Body of pancreas (tissue), 4 donors: ENCODE measurements at regions not wholly inside any gene's neighbourhood (a gene's known extent, or its start where the extent isn't known, plus 50 kb on each side); places are given as distances from the start of the nearest gene placed in this dataset.

ENCODE experiments used
- ATAC-seq: fragments of 150-250 bp; one replicate; pipeline ENCODE4 v1.9.1; 2016
- DNase-seq, 4 donors: peaks; one replicate each; pipeline ENCODE4 v3.0.0-alpha.2; 2019
- H3K27ac ChIP-seq, 4 donors: fragments of 200-600 bp; sonication (generic); 1 replicate in 3 of 4; 2 replicates in 1 of 4; pipeline versions ENCODE4 v1.5.1 to v1.6.1; 2016 to 2019; ENCODE audit warnings: mild to moderate bottlenecking in 1 of 4, mixed read lengths in 1 of 4, moderate library complexity in 1 of 4
- H3K27me3 ChIP-seq, 2 donors: fragments of 200-600 bp; sonication (generic); one replicate each; pipeline ENCODE4 v1.6.0; 2016; ENCODE audit warnings: mild to moderate bottlenecking in 1 of 2
- H3K36me3 ChIP-seq, 2 donors: fragments of 200-600 bp; sonication (generic); replicated peaks in 1 of 2; 2 replicates each; pipeline ENCODE4 v1.5.1; 2016; ENCODE audit warnings: low read depth in 2 of 2; ENCODE audit not compliant: insufficient read depth in 1 of 2
- H3K4me1 ChIP-seq: fragments of 200-600 bp; sonication (generic); one replicate; pipeline ENCODE4 v1.6.0; 2016
- H3K4me3 ChIP-seq, 2 donors: fragments of 200-600 bp; sonication (generic); 1 replicate in 1 of 2; 2 replicates in 1 of 2; pipeline ENCODE4 v1.5.1; 2016 to 2019
- H3K9me3 ChIP-seq, 3 donors: fragments of 200-600 bp; sonication (generic); 1 replicate in 2 of 3; 2 replicates in 1 of 3; pipeline ENCODE4 v1.5.1; 2016
- CTCF ChIP-seq, 7 experiments: fragments of 450-650 bp in 4 of 7; fragments of 200-600 bp in 3 of 7; sonication (generic) in 3 of 7; IDR thresholded peaks; one replicate each; pipeline ENCODE4 v1.5.1; 2016 to 2019; ENCODE audit warnings: antibody characterized with exemption in 7 of 7
- POLR2A ChIP-seq, 3 donors: fragments of 450-650 bp; IDR thresholded peaks; one replicate each; pipeline ENCODE4 v1.6.1; 2016; ENCODE audit warnings: antibody characterized with exemption in 3 of 3, mild to moderate bottlenecking in 2 of 3
- WGBS, 2 donors: methylation state at CpG; one replicate each; pipeline ENCODE4 v1.1.5; 2017; 5-methylcytosine and 5-hydroxymethylcytosine counted together
- intact Hi-C: fragments of 100-400 bp; cut with DNase I; formaldehyde crosslinking; loops from one replicate; pipeline ENCODE4 v1.15.1; 2023

DNA sequence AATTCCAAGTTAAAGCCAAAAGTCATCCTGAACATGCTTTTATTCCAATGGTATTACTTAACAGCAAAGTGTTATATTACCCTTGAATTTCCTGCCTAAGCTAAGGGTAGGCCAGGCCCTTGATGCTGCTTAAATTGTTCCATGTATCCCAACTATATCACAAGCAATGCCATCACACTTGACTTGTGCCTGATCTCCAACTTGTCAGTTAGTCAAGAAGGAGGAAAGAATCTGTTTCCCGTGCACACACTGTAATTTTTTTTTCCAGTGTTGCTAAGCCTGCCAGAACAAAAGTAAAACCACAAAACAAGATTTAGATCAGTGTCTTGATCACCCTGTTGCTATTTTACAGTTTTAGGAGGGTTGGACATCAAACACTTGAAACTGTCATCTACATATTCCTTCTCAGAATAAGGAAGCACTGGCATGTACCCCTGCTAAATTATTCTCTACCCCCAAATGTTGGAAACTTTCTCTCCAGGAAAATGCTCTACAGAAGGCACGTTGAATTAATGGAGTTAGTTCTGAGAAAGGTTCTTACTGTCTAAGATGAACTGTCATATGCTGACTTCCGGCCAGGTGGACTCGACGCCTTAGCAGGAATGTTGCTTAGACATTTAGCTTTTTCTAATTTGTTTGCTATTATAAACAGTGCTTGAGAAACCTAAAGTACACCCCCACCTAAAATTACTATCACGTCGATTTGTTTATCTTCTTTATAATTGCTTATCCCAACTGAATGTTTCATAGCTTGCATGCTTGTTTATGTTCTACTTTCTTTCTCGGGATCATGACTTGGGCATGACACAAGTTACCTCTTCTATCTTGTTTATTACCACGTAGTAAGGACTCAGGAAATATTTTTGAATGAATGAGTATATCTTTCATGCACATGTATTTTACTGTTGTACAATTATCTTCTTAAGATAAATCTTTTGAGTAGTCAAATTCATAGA lies 105.5 kb upstream of the ZNF438 start:
- Histone ChIP-seq H3K36me3 (no peaks in the 10 kb centered on the region), H3K9me3 (no peaks in the 10 kb centered on the region), H3K4me3 (no peak overlapping the region), H3K27ac (no peak overlapping the region), H3K4me1 (peaks cover 15% of the 10 kb centered on the region), H3K27me3 (no peaks in the 10 kb centered on the region)
- WGBS, 2 donors = 61 to 64% methylated on average over 9 of the region's 9 CpGs
- TF ChIP-seq CTCF (IDR thresholded peaks at IDR 0.05) (no peak), POLR2A (IDR thresholded peaks at IDR 0.05) (no peak)
- intact Hi-C loops = no loop called here
- ATAC-seq (no peak), DNase-seq (no peak)

- WGBS, 2 donors = 38 to 40% methylated on average over 3 of the region's 3 CpGs
- H3K27me3 ChIP-seq = no peaks in the 10 kb centered on the region
- intact Hi-C loops = no loop called here
- H3K4me3 ChIP-seq = no peak overlapping the region
- H3K27ac ChIP-seq = no peak overlapping the region
- no peaks in the 10 kb centered on the region for H3K36me3 ChIP-seq
- ATAC-seq (no peak), DNase-seq (no peak)
- H3K4me1 ChIP-seq = peaks cover 12% of the 10 kb centered on the region
- H3K9me3 ChIP-seq = no peaks in the 10 kb centered on the region
- TF ChIP-seq CTCF (IDR thresholded peaks at IDR 0.05) (no peak), POLR2A (IDR thresholded peaks at IDR 0.05) (no peak)
Observed at GRCh38 chr10:31138026-31138553, 106.4 kb upstream of the ZNF438 start.

DNA sequence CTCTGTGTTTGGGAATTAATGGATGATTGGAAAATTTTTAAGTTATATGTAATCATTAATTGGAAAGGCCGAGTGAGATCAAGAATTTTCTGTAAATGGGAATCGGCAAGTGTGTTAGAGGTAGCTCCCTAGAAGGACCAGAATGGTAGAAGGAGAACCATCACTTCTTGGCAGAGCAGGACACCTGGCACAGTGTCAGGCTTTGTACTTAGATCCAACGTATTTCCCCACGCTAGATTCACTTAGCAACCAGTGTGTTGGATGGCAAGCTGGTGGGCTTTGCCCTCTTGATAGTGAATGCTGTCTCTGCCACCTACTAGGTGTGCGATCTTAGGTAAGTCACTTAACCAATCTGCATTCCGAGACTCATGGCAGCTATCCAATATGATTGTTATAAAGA lies 107.8 kb upstream of the ZNF438 start:
- H3K4me1 ChIP-seq = peaks cover 4% of the 10 kb centered on the region
- intact Hi-C loops = no loop called here
- no peaks in the 10 kb centered on the region for H3K27me3 ChIP-seq
- H3K9me3 ChIP-seq = no peaks in the 10 kb centered on the region
- 84 to 86% methylated on average over 6 of the region's 6 CpGs for WGBS, 2 donors
- H3K4me3 ChIP-seq = no peak overlapping the region
- TF ChIP-seq CTCF (IDR thresholded peaks at IDR 0.05) (no peak), POLR2A (IDR thresholded peaks at IDR 0.05) (no peak)
- ATAC-seq (no peak), DNase-seq (no peak)
- H3K36me3 ChIP-seq = no peaks in the 10 kb centered on the region
- H3K27ac ChIP-seq = no peak overlapping the region

- whole genome bisulfite sequencing, 2 donors = 80 to 86% methylated on average over 1 of the region's 1 CpG
- H3K9me3 ChIP-seq = no peaks in the 10 kb centered on the region
- H3K36me3 ChIP-seq = no peaks in the 10 kb centered on the region
- ATAC-seq (no peak), DNase-seq (no peak)
- intact Hi-C loops = no loop called here
- no peak for TF ChIP-seq POLR2A (IDR thresholded peaks at IDR 0.05)
- no peak overlapping the region for H3K27ac ChIP-seq
- H3K4me1 ChIP-seq = no peaks in the 10 kb centered on the region
- H3K27me3 ChIP-seq = no peaks in the 10 kb centered on the region
- H3K4me3 ChIP-seq = no peak overlapping the region
Observed at GRCh38 chr10:31140716-31141115, 109.1 kb upstream of the ZNF438 start.

DNA sequence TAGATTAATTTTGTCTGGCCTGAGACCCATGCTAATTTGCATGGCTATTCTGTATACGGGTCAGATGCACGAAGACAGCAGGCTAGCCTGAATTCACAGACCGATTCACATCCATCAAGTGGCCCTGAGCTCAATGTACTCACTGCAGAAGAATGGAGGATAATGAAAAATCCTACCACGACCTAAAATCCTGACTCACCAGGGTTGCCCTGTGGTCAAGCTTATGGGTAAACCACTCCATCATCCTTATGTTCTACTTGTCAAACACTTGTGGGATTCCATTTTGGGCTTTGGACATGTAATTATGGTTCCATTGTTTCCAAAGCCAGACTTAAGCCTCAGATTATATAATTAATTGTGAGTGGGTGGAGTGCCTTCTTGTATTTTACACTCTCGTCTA lies 110.4 kb upstream of the ZNF438 start:
- H3K27me3 ChIP-seq = no peaks in the 10 kb centered on the region
- WGBS, 2 donors = 86 to 87% methylated on average over 5 of the region's 5 CpGs
- intact Hi-C loops = no loop called here
- no peaks in the 10 kb centered on the region for H3K36me3 ChIP-seq
- ATAC-seq (no peak), DNase-seq (no peak)
- no peak overlapping the region for H3K27ac ChIP-seq
- TF ChIP-seq CTCF (IDR thresholded peaks at IDR 0.05) (no peak), POLR2A (IDR thresholded peaks at IDR 0.05) (no peak)
- H3K4me3 ChIP-seq = no peak overlapping the region
- no peaks in the 10 kb centered on the region for H3K9me3 ChIP-seq
- H3K4me1 ChIP-seq = no peaks in the 10 kb centered on the region
